ENCODE measurements at regions not wholly inside any gene's neighbourhood (a gene's known extent, or its start where the extent isn't known, plus 50 kb on each side); places are given as distances from the start of the nearest gene placed in this dataset.

DNA sequence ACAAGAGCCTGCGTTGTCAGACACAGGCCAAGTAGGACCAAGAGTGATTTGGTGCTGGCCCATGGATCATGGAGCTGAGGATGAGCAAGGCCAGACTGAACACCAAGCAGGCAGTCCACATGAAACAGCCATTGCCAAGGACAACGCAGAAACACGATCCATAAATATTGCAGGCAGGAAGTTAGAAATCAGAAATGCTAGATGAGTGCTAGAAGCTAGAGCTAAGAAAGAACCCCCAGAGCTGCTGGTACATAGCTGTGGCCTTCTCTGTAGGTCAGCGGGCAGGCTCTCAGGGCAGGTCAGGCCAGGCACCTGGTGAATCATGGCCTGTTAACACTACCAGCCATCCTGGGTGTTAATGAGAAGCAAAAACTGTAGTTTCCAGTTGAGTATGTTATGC is 119.7 kb downstream of the ALDH8A1 start (continued):
- no peak for TF ChIP-seq RAD21 (IDR thresholded peaks at IDR 0.05 in 1 of 2, conservative IDR thresholded peaks at IDR 0.05 in 1 of 2; ENCODE audit: low read depth in 2 of 2, low read length in 2 of 2)
- TF ChIP-seq, protein P1, sequence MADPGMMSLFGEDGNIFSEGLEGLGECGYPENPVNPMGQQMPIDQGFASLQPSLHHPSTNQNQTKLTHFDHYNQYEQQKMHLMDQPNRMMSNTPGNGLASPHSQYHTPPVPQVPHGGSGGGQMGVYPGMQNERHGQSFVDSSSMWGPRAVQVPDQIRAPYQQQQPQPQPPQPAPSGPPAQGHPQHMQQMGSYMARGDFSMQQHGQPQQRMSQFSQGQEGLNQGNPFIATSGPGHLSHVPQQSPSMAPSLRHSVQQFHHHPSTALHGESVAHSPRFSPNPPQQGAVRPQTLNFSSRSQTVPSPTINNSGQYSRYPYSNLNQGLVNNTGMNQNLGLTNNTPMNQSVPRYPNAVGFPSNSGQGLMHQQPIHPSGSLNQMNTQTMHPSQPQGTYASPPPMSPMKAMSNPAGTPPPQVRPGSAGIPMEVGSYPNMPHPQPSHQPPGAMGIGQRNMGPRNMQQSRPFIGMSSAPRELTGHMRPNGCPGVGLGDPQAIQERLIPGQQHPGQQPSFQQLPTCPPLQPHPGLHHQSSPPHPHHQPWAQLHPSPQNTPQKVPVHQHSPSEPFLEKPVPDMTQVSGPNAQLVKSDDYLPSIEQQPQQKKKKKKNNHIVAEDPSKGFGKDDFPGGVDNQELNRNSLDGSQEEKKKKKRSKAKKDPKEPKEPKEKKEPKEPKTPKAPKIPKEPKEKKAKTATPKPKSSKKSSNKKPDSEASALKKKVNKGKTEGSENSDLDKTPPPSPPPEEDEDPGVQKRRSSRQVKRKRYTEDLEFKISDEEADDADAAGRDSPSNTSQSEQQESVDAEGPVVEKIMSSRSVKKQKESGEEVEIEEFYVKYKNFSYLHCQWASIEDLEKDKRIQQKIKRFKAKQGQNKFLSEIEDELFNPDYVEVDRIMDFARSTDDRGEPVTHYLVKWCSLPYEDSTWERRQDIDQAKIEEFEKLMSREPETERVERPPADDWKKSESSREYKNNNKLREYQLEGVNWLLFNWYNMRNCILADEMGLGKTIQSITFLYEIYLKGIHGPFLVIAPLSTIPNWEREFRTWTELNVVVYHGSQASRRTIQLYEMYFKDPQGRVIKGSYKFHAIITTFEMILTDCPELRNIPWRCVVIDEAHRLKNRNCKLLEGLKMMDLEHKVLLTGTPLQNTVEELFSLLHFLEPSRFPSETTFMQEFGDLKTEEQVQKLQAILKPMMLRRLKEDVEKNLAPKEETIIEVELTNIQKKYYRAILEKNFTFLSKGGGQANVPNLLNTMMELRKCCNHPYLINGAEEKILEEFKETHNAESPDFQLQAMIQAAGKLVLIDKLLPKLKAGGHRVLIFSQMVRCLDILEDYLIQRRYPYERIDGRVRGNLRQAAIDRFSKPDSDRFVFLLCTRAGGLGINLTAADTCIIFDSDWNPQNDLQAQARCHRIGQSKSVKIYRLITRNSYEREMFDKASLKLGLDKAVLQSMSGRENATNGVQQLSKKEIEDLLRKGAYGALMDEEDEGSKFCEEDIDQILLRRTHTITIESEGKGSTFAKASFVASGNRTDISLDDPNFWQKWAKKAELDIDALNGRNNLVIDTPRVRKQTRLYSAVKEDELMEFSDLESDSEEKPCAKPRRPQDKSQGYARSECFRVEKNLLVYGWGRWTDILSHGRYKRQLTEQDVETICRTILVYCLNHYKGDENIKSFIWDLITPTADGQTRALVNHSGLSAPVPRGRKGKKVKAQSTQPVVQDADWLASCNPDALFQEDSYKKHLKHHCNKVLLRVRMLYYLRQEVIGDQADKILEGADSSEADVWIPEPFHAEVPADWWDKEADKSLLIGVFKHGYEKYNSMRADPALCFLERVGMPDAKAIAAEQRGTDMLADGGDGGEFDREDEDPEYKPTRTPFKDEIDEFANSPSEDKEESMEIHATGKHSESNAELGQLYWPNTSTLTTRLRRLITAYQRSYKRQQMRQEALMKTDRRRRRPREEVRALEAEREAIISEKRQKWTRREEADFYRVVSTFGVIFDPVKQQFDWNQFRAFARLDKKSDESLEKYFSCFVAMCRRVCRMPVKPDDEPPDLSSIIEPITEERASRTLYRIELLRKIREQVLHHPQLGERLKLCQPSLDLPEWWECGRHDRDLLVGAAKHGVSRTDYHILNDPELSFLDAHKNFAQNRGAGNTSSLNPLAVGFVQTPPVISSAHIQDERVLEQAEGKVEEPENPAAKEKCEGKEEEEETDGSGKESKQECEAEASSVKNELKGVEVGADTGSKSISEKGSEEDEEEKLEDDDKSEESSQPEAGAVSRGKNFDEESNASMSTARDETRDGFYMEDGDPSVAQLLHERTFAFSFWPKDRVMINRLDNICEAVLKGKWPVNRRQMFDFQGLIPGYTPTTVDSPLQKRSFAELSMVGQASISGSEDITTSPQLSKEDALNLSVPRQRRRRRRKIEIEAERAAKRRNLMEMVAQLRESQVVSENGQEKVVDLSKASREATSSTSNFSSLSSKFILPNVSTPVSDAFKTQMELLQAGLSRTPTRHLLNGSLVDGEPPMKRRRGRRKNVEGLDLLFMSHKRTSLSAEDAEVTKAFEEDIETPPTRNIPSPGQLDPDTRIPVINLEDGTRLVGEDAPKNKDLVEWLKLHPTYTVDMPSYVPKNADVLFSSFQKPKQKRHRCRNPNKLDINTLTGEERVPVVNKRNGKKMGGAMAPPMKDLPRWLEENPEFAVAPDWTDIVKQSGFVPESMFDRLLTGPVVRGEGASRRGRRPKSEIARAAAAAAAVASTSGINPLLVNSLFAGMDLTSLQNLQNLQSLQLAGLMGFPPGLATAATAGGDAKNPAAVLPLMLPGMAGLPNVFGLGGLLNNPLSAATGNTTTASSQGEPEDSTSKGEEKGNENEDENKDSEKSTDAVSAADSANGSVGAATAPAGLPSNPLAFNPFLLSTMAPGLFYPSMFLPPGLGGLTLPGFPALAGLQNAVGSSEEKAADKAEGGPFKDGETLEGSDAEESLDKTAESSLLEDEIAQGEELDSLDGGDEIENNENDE (IDR thresholded peaks at IDR 0.05; ENCODE audit: insufficient replicate concordance, low read length) = no peak
- no peak for TF ChIP-seq TCF12 (IDR thresholded peaks at IDR 0.05; ENCODE audit: low read depth, low read length)
- no peak for TF ChIP-seq RNF2 (IDR thresholded peaks at IDR 0.05; ENCODE audit: borderline replicate concordance, low read depth, low read length, missing control alignments, poor library complexity, severe bottlenecking)
